ENCODE measurements at regions not wholly inside any gene's neighbourhood (a gene's known extent, or its start where the extent isn't known, plus 50 kb on each side); places are given as distances from the start of the nearest gene placed in this dataset.

- TF ChIP-seq CTCF (IDR thresholded peaks at IDR 0.05) (no peak), POLR2A (IDR thresholded peaks at IDR 0.05) (no peak), EP300 (IDR thresholded peaks at IDR 0.05) (no peak), POLR2AphosphoS5 (IDR thresholded peaks at IDR 0.05) (no peak)
Observed at GRCh38 chr5:104556957-104557356, 994.4 kb upstream of the NUDT12 start.
